GM23248 (cell line): ENCODE measurements at regions not wholly inside any gene's neighbourhood (a gene's known extent, or its start where the extent isn't known, plus 50 kb on each side); places are given as distances from the start of the nearest gene placed in this dataset.
A peak's percentile ranks its signal among the peaks of the same experiment; 100 is the strongest.

Source experiments
- DNase-seq: peaks from one replicate; pipeline ENCODE4 v3.0.0-alpha.2; 2015
- H2AFZ ChIP-seq: fragments of 200-600 bp; sonication (generic); 2 replicates; pipeline ENCODE4 v1.6.1; 2016; ENCODE audit warnings: antibody characterized with exemption
- H3F3A ChIP-seq: fragments of 200-600 bp; sonication (generic); 2 replicates; pipeline ENCODE4 v1.6.1; 2016; ENCODE audit warnings: mild to moderate bottlenecking, antibody characterized with exemption, mixed run types; ENCODE audit not compliant: insufficient read depth
- H3K27ac ChIP-seq: fragments of 200-600 bp; sonication (generic); 2 replicates; pipeline ENCODE4 v1.5.1; 2016; ENCODE audit warnings: mild to moderate bottlenecking
- H3K27me3 ChIP-seq: fragments of 200-600 bp; sonication (generic); replicated peaks from 2 replicates; pipeline ENCODE4 v1.6.1; 2016; ENCODE audit warnings: mild to moderate bottlenecking; ENCODE audit not compliant: insufficient read depth
- H3K36me3 ChIP-seq: fragments of 200-600 bp; sonication (generic); 2 replicates; pipeline ENCODE4 v1.6.1; 2016; ENCODE audit warnings: low read depth, mild to moderate bottlenecking
- H3K4me1 ChIP-seq: fragments of 200-600 bp; sonication (generic); 2 replicates; pipeline ENCODE4 v1.6.1; 2016; ENCODE audit warnings: mild to moderate bottlenecking; ENCODE audit not compliant: insufficient read depth
- H3K4me2 ChIP-seq: fragments of 200-600 bp; sonication (generic); one replicate; pipeline ENCODE4 v1.6.1; 2016; ENCODE audit warnings: mild to moderate bottlenecking; ENCODE audit not compliant: unreplicated experiment
- H3K4me3 ChIP-seq: fragments of 200-600 bp; sonication (generic); 2 replicates; pipeline ENCODE4 v1.5.1; 2016; ENCODE audit warnings: mild to moderate bottlenecking
- H3K79me2 ChIP-seq: fragments of 200-600 bp; sonication (generic); 2 replicates; pipeline ENCODE4 v1.6.1; 2016; ENCODE audit warnings: mild to moderate bottlenecking; ENCODE audit not compliant: insufficient read depth
- H3K9ac ChIP-seq: fragments of 200-600 bp; sonication (generic); 2 replicates; pipeline ENCODE4 v1.6.1; 2016; ENCODE audit warnings: mild to moderate bottlenecking
- H3K9me2 ChIP-seq: fragments of 200-600 bp; sonication (generic); 2 replicates; pipeline ENCODE4 v1.6.1; 2016; ENCODE audit warnings: mixed run types, mild to moderate bottlenecking, moderate library complexity; ENCODE audit not compliant: insufficient read depth
- H3K9me3 ChIP-seq: fragments of 200-600 bp; sonication (generic); one replicate; pipeline ENCODE4 v1.6.1; 2017; ENCODE audit warnings: low read depth
- H4K20me1 ChIP-seq: fragments of 200-600 bp; sonication (generic); 2 replicates; pipeline ENCODE4 v1.6.0; 2016; ENCODE audit not compliant: insufficient read depth
- EZH2 ChIP-seq: fragments of 200-600 bp; sonication (generic); IDR thresholded peaks from 2 replicates; pipeline ENCODE4 v1.6.1; 2018; ENCODE audit warnings: antibody characterized with exemption, mild to moderate bottlenecking; ENCODE audit not compliant: insufficient read depth, poor library complexity, severe bottlenecking
- EZH2phosphoT487 ChIP-seq: fragments of 200-600 bp; sonication (generic); IDR thresholded peaks from 2 replicates; pipeline ENCODE4 v1.6.1; 2018; ENCODE audit warnings: antibody characterized with exemption, moderate library complexity, mild to moderate bottlenecking, low read depth; ENCODE audit not compliant: insufficient read depth
- WGBS, 2 experiments: methylation state at CpG; one replicate each; pipeline ENCODE4 v1.1.6; 2015 to 2017; ENCODE audit warnings: low lambda C conversion rate in 2 of 2, low coverage in 1 of 2; ENCODE audit errors: missing lambda C conversion rate in 2 of 2; 5-methylcytosine and 5-hydroxymethylcytosine counted together
- in situ Hi-C: fragments of 300-500 bp; cut with MboI; formaldehyde crosslinking; loops from 2 replicates; pipeline ENCODE4 v1.15.0; 2020

- Histone ChIP-seq H2AFZ (no peak overlapping the region), H3K9me2 (no peaks in the 10 kb centered on the region; the same call in 1 of the 2 replicates), H3K4me2 (no peak overlapping the region), H4K20me1 (no peaks in the 10 kb centered on the region), H3K27ac (no peak overlapping the region), H3F3A (peaks cover 40% of the 10 kb centered on the region), H3K4me3 (no peak overlapping the region), H3K27me3 (peaks cover 9% of the 10 kb centered on the region), H3K79me2 (no peaks in the 10 kb centered on the region), H3K9ac (no peak overlapping the region), H3K9me3 (no peaks in the 10 kb centered on the region), H3K4me1 (peaks cover 37% of the 10 kb centered on the region), H3K36me3 (no peaks in the 10 kb centered on the region)
- in situ Hi-C loops = no loop called here
- DNase-seq = no peak
- TF ChIP-seq EZH2 (no peak), EZH2phosphoT487 (no peak)
Observed at GRCh38 chr4:120005527-120005926, 61.1 kb downstream of the MAD2L1 start.

- H3K79me2 ChIP-seq = no peaks in the 10 kb centered on the region
- 10 to 12% methylated on average over 2 of the region's 2 CpGs for WGBS, 2 experiments
- no peaks in the 10 kb centered on the region for H4K20me1 ChIP-seq
- no peaks in the 10 kb centered on the region for H3K9me2 ChIP-seq
- peaks cover 9% of the 10 kb centered on the region for H3K27me3 ChIP-seq
- H3K4me3 ChIP-seq = no peak overlapping the region
- H3F3A ChIP-seq = peaks cover 37% of the 10 kb centered on the region
- H3K9me3 ChIP-seq = no peaks in the 10 kb centered on the region
- TF ChIP-seq EZH2phosphoT487 (no peak), EZH2 (no peak)
- H2AFZ ChIP-seq = no peak overlapping the region
- no peak overlapping the region for H3K9ac ChIP-seq
- in situ Hi-C loops = no loop called here
- peak; percentile 52 for DNase-seq
- no peak overlapping the region for H3K4me2 ChIP-seq
- no peaks in the 10 kb centered on the region for H3K36me3 ChIP-seq
- H3K4me1 ChIP-seq = peaks cover 34% of the 10 kb centered on the region
- no peak overlapping the region for H3K27ac ChIP-seq
Observed at GRCh38 chr4:120005076-120005475, 61.6 kb downstream of the MAD2L1 start.

GRCh38 chr4:120004054-120004453 is 62.6 kb downstream of the MAD2L1 start:
- H3K9ac ChIP-seq = no peak overlapping the region
- no peak overlapping the region for H3K4me3 ChIP-seq
- no peak overlapping the region for H3K27ac ChIP-seq
- peaks cover 28% of the 10 kb centered on the region for H3F3A ChIP-seq
- H3K4me1 ChIP-seq = peaks cover 24% of the 10 kb centered on the region
- no peak for DNase-seq
- WGBS, 2 experiments = 26 to 55% methylated on average over 4 of the region's 4 CpGs
- no peaks in the 10 kb centered on the region for H3K36me3 ChIP-seq
- peaks cover 9% of the 10 kb centered on the region for H3K27me3 ChIP-seq
- H4K20me1 ChIP-seq = no peaks in the 10 kb centered on the region
- TF ChIP-seq EZH2 (no peak), EZH2phosphoT487 (no peak)
- no peak overlapping the region for H2AFZ ChIP-seq
- H3K9me3 ChIP-seq = no peaks in the 10 kb centered on the region
- in situ Hi-C loops = no loop called here
- H3K79me2 ChIP-seq = no peaks in the 10 kb centered on the region
- no peaks in the 10 kb centered on the region for H3K9me2 ChIP-seq
- no peak overlapping the region for H3K4me2 ChIP-seq

- H3K4me2 ChIP-seq = no peak overlapping the region
- H3K36me3 ChIP-seq = no peaks in the 10 kb centered on the region
- TF ChIP-seq EZH2phosphoT487 (no peak), EZH2 (no peak)
- in situ Hi-C loops = no loop called here
- no peak overlapping the region for H2AFZ ChIP-seq
- DNase-seq = no peak
- no peaks in the 10 kb centered on the region for H4K20me1 ChIP-seq
- H3K9me3 ChIP-seq = no peaks in the 10 kb centered on the region
- H3K4me3 ChIP-seq = no peak overlapping the region
- H3K79me2 ChIP-seq = no peaks in the 10 kb centered on the region
- H3F3A ChIP-seq = peaks cover 23% of the 10 kb centered on the region
- 53 to 65% methylated on average over 3 of the region's 3 CpGs for WGBS, 2 experiments
- H3K9ac ChIP-seq = no peak overlapping the region
- H3K27ac ChIP-seq = no peak overlapping the region
- H3K9me2 ChIP-seq = no peaks in the 10 kb centered on the region
- peaks cover 9% of the 10 kb centered on the region for H3K27me3 ChIP-seq
- peaks cover 20% of the 10 kb centered on the region for H3K4me1 ChIP-seq
Observed at GRCh38 chr4:120003193-120003592, 63.5 kb downstream of the MAD2L1 start.

- Histone ChIP-seq H2AFZ (no peak overlapping the region), H3K4me3 (no peak overlapping the region), H3K9me2 (no peaks in the 10 kb centered on the region), H3K9ac (no peak overlapping the region), H3K4me1 (peaks cover 7% of the 10 kb centered on the region), H3K79me2 (no peaks in the 10 kb centered on the region), H3K27me3 (peaks cover 9% of the 10 kb centered on the region), H3K9me3 (no peaks in the 10 kb centered on the region), H3K36me3 (no peaks in the 10 kb centered on the region), H3F3A (peaks cover 9% of the 10 kb centered on the region), H3K27ac (no peak overlapping the region), H3K4me2 (no peak overlapping the region), H4K20me1 (no peaks in the 10 kb centered on the region)
- no peak for TF ChIP-seq EZH2
- TF ChIP-seq EZH2phosphoT487 = no peak
- in situ Hi-C loops = no loop called here
- 54 to 60% methylated on average over 1 of the region's 1 CpG for WGBS, 2 experiments
- DNase-seq = no peak
Observed at GRCh38 chr4:120001850-120002249, 64.8 kb downstream of the MAD2L1 start.
